HAP-1 (cell line): ENCODE measurements at regions not wholly inside any gene's neighbourhood (a gene's known extent, or its start where the extent isn't known, plus 50 kb on each side); places are given as distances from the start of the nearest gene placed in this dataset.

Experiments used
- DNase-seq, 2 experiments: peaks; one replicate each; pipeline ENCODE4 v3.0.0-alpha.2; 2016 to 2020; ENCODE audit warnings: low spot score in 2 of 2
- H3K27me3 ChIP-seq: fragments of 250-450 bp; sonication (Bioruptor Pico); 2 replicates; pipeline ENCODE4 v1.5.1; 2020; ENCODE audit warnings: low read depth, mild to moderate bottlenecking, moderate library complexity
- H3K36me3 ChIP-seq: fragments of 250-450 bp; sonication (Bioruptor Pico); replicated peaks from 2 replicates; pipeline ENCODE4 v1.5.1; 2020; ENCODE audit warnings: mild to moderate bottlenecking
- H3K4me1 ChIP-seq: fragments of 250-450 bp; sonication (Bioruptor Pico); 2 replicates; pipeline ENCODE4 v1.5.1; 2020; ENCODE audit warnings: mild to moderate bottlenecking
- H3K4me3 ChIP-seq: fragments of 250-450 bp; sonication (Bioruptor Pico); 2 replicates; pipeline ENCODE4 v1.5.1; 2020; ENCODE audit warnings: mild to moderate bottlenecking, moderate library complexity
- H3K9me3 ChIP-seq: fragments of 250-450 bp; sonication (Bioruptor Pico); 2 replicates; pipeline ENCODE4 v1.5.1; 2020; ENCODE audit warnings: mild to moderate bottlenecking, moderate library complexity
- in situ Hi-C: fragments of 300-500 bp; cut with MboI; formaldehyde crosslinking; loops from 3 replicates; pipeline ENCODE4 v1.14.3; 2020; ENCODE audit warnings: low sequenced_read_pairs, inconsistent platforms, mixed read lengths

DNA sequence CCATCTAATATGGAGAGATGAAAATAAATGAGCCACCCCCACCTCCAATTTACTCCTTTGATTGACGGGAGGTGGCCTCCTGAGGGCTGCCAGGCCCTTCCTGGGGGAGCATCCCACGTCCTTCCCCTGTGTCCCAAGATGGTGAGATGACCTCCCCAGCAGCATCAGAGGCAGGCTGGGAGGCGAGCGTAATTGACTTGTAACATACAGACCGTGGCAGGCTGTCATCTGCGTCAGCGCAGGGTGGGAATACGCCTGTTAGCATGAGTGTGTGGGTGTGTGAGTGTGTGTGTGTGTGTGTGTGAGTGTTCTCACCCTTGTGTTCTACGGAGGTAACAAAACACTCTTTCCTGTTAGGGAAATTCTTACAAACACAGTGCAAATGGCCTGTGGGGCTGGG lies 156.9 kb upstream of the CIBAR2 start:
- Histone ChIP-seq H3K4me1 (no peaks in the 10 kb centered on the region), H3K36me3 (no peaks in the 10 kb centered on the region), H3K4me3 (no peak overlapping the region), H3K27me3 (no peaks in the 10 kb centered on the region), H3K9me3 (no peaks in the 10 kb centered on the region)
- in situ Hi-C loops = no loop called here
- DNase-seq = no peak

DNA sequence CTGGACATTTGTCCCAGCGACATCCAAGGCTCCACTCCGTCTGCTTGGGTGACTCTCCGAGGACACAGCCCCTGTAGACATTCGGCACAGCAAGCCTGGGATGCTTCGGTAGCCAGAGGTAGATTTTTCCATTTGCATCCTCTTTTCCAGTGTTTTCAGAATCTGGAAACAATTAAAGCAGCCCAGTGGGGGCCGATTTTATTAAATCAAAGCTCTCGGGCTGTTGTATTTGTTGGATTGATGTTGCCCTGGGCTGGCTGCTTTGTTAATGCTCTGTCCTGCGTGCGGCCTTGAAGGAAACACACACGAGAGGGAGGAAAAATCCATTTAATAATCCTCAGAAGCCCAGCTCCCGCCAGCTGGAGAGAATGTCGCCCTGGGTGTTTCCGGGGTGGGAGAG lies 158.1 kb upstream of the CIBAR2 start:
- no peaks in the 10 kb centered on the region for H3K27me3 ChIP-seq
- no peaks in the 10 kb centered on the region for H3K36me3 ChIP-seq
- in situ Hi-C loops = no loop called here
- no peak for DNase-seq
- no peaks in the 10 kb centered on the region for H3K4me1 ChIP-seq
- no peaks in the 10 kb centered on the region for H3K9me3 ChIP-seq
- H3K4me3 ChIP-seq = no peak overlapping the region

DNA sequence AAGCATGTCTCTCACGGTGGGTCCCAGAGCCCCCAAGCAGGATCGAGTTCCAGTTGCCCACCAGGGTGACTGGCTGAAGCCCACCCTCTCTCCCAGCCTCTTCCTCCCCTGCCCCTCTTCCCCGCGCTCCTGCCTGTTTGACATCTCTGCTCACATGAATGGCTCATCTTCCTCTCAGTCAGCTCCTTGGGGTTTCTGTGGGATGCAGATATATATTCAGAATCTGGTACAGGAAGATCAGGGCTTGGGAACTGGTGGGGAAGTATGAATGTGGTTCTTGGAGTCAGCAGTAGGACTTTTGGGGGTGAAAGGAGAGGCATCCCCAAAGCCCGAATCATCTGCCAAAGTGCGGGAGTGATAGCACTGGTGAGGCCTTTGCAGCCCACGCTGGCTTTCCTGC lies 158.9 kb upstream of the CIBAR2 start:
- Histone ChIP-seq H3K4me3 (no peak overlapping the region), H3K4me1 (no peaks in the 10 kb centered on the region), H3K36me3 (no peaks in the 10 kb centered on the region), H3K9me3 (no peaks in the 10 kb centered on the region), H3K27me3 (no peaks in the 10 kb centered on the region)
- in situ Hi-C loops = no loop called here
- no peak for DNase-seq

DNA sequence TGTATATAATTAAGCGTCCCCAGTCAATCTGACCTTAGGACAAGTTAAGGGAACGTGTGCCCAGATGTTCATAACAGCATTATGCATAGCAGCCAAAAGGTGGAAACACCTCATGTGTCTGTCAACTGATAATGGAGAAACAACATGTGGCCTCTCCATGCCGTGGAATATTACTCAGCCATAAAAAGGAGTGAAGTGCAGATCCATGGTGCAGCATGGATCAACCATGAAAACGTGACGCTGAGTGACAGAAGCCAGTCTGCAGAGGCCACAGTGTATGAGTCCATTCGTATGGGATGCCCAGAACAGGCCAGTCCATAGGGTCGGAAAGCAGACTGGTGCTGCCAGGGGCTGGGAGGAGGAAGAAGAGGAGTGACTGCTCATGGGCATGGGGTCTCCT lies 161.0 kb upstream of the CIBAR2 start:
- Histone ChIP-seq H3K4me3 (no peak overlapping the region), H3K36me3 (no peaks in the 10 kb centered on the region), H3K9me3 (no peaks in the 10 kb centered on the region), H3K27me3 (no peaks in the 10 kb centered on the region), H3K4me1 (no peaks in the 10 kb centered on the region)
- DNase-seq = no peak
- in situ Hi-C loops = no loop called here

DNA sequence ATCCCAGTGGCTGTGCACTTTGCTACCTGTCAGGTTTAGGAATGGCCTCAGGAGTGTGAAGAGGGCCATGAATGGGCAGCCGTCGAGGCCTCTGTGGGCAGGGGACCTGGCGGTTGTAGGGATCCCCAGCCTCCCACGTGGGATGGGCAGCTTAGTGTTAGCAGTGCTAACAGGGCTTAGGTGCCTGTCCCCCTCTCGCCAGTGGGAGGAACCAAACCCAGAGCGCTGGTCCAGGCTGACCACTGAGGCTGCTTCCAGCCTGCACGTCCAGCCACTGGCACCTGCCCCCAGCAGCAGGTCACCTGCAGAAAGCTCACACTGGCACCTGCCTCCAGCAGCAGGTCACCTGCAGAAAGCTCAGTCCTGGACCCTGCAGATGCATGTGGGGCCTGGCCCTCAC lies 162.2 kb upstream of the CIBAR2 start:
- in situ Hi-C loops = no loop called here
- Histone ChIP-seq H3K4me3 (no peak overlapping the region), H3K4me1 (no peaks in the 10 kb centered on the region), H3K36me3 (no peaks in the 10 kb centered on the region), H3K27me3 (no peaks in the 10 kb centered on the region), H3K9me3 (no peaks in the 10 kb centered on the region)
- DNase-seq = no peak

DNA sequence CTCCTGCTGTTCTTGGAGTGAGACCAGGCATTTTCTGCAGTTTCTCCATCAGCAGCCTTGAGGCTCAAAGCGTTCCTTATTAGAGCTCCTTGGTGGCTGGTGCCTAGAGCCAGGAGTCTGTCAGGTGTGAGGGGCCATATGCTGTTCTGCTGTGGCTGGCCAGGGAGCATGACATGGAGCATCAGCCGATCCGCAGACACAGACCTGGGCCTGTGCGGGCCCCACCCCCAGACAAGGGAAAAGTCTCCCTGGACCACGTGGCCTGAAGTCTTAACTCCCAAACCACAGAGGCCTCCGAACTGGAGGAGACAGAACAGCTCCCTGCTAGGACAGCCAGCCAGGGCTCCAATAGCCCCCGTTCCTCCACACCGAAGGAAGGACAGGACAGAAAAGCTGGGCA lies 162.7 kb upstream of the CIBAR2 start:
- Histone ChIP-seq H3K9me3 (no peaks in the 10 kb centered on the region), H3K36me3 (no peaks in the 10 kb centered on the region), H3K4me3 (no peak overlapping the region), H3K4me1 (no peaks in the 10 kb centered on the region), H3K27me3 (no peaks in the 10 kb centered on the region)
- no peak for DNase-seq
- in situ Hi-C loops = no loop called here

DNA sequence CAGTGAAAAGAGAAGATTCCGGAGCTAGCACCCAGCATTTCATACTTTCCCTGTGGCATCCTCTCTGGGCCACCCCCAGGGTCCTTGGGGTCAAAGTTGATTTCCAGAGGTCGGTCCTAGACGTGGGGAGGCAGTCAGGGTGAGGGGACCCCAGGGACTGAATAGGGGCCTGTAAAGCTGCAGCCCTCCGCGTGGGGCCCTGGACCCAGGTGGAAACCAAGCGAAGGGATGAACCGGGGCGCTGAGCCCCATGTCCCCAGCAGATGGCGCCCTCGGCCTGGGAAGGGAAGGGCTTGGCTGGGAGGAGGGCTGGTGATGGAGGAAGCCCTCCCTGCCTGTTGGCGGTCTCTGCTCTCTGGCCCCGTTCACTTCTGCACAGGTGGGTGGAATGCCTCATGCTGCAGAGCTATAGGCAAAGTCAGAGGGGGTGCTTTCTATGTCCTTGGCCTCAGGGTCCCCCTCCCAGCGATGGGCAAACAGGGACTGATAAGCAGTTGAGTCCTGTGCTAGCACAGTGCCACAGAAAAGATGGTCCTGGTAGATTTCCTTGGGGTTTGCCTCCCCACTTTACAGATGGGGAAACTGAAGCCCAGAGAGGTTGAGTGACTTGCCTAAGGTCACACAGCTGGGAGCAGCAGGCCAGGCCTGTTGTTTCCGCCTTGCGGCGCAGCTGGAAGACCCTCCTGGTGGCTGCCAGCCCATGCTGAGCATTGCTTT lies 163.4 kb upstream of the CIBAR2 start:
- peak; percentile 48 to 88 for DNase-seq
- no peaks in the 10 kb centered on the region for H3K27me3 ChIP-seq
- no peaks in the 10 kb centered on the region for H3K36me3 ChIP-seq
- no peaks in the 10 kb centered on the region for H3K4me1 ChIP-seq
- H3K9me3 ChIP-seq = no peaks in the 10 kb centered on the region
- H3K4me3 ChIP-seq = no peak overlapping the region
- in situ Hi-C loops = no loop called here

DNA sequence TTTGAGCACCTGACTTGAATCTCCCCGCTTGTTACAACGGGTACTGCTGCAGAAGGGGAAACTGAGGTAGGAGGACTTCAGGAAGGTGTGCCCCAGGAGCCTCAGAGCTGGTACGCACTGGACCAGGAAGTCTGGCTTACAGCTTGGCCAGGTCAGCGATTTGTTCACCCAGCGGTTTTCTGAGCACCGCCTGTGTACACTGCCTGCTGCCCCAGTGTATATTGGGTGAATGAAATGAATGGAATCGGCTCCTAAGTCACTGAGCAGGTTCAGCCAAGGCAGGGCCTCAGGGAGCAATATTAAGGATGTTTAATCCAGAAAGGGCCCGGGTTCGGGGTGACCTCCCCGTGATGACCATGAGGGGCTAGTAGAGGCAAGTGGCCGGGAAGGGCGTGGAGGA lies 164.0 kb upstream of the CIBAR2 start:
- Histone ChIP-seq H3K4me1 (no peaks in the 10 kb centered on the region), H3K27me3 (no peaks in the 10 kb centered on the region)

DNA sequence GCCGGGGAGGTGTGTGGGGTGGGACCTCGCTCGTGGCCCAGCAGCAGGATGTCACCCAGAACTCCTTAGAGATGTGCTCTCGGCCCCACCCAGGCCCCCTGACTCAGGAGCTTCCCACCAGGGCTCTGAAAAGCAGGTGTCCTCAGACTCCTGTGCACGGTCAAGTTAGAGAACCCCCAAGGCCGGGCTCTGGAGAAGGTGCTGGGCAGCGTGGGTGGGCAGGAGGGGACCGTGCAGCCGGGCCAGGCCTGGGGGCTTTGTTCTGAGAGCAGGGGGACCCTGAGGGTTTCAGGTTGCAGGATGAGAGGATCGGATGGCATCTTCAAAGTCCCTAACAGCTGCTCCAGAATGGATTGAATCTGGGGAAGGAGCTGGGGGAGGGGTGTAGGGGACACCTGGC lies 164.4 kb upstream of the CIBAR2 start:
- no peaks in the 10 kb centered on the region for H3K9me3 ChIP-seq
- H3K27me3 ChIP-seq = no peaks in the 10 kb centered on the region
- H3K36me3 ChIP-seq = no peaks in the 10 kb centered on the region
- no peaks in the 10 kb centered on the region for H3K4me1 ChIP-seq
- in situ Hi-C loops = no loop called here
- no peak overlapping the region for H3K4me3 ChIP-seq
- no peak for DNase-seq

More for the DNA sequence above, 164.0 kb upstream of the CIBAR2 start:
- H3K9me3 ChIP-seq = no peaks in the 10 kb centered on the region
- DNase-seq = no peak
- no peak overlapping the region for H3K4me3 ChIP-seq
- in situ Hi-C loops = no loop called here
- no peaks in the 10 kb centered on the region for H3K36me3 ChIP-seq

DNA sequence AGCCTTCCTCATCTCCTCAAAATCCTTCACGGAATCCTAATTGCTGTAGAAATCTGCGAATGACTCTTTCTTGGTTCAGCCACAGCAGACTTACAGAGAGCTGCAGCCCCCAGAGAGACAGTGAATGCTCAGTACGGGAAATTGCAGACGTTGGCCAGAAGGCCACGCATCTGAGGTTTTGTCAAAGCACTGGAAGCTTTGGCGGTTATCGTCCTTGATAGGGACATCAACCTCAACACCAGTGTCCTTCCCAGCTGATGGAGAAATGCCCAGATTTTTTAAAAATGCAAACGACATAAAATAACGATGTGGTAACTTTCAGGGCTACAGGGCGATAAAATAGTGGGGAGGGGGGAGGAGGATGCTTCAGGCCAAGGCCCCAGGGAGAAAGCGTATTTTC lies 166.6 kb upstream of the CIBAR2 start:
- no peaks in the 10 kb centered on the region for H3K27me3 ChIP-seq
- in situ Hi-C loops = no loop called here
- no peaks in the 10 kb centered on the region for H3K9me3 ChIP-seq
- H3K4me3 ChIP-seq = no peak overlapping the region
- H3K4me1 ChIP-seq = peaks cover under 1% of the 10 kb centered on the region; the same call in 1 of the 2 replicates
- no peaks in the 10 kb centered on the region for H3K36me3 ChIP-seq
- DNase-seq = no peak

DNA sequence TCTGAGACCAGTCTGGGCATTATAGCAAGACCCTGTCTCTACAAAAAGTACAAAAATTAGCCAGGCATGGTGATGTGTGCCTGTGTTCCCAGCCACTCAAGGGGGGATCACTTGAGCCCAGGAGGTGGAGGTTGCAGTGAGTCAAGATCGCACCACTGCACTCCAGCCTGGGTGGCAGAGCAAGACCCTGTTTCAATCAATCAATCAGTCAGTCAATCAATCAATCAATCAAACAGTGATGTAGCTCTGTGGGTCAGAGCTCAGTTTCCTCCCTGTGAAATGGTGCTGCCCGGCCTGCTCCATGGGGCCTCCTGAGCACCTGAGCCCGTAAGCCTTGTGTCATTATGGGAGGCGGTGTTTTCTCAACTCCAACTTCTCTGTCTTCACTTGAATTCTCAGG lies 167.1 kb upstream of the CIBAR2 start:
- Histone ChIP-seq H3K9me3 (no peaks in the 10 kb centered on the region), H3K4me3 (no peak overlapping the region), H3K27me3 (no peaks in the 10 kb centered on the region), H3K36me3 (no peaks in the 10 kb centered on the region), H3K4me1 (peaks cover 5% of the 10 kb centered on the region; the same call in 1 of the 2 replicates)
- DNase-seq = no peak
- in situ Hi-C loops = no loop called here

DNA sequence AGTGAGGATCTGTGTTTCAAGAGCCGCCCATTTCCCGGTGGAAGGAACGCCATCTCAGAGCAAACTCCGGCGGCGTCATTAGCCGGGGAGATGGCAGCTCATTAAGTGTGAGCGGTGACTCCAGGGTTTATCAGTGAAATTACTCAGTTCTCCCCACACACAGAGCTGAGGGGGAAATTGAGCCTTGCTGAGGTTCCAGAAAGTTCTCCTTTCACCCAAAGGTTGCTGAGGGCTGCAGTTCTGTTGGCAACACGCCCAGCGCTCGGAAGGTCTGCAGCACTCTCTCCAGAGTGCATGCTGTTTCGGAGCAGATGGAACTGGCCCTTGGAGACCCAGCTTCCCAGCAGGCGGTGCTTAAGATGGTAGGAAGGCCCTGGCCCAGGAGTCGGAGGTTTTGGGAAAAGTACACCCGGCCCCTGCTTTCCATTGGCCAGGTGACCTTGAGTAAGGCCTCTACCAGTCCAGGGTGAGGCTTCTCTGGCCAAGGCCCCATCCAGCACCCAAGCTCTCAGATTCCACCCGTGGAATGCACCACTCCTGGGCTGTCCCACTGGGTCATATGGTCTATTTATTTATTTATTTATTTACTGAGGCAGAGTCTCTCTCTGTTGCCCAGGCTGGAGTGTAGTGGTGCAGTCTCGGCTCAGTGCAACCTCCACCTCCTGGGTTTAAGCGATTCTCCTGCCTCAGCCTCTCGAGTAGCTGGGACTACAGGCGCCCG lies 167.7 kb upstream of the CIBAR2 start:
- Histone ChIP-seq H3K9me3 (no peaks in the 10 kb centered on the region), H3K4me3 (no peak overlapping the region), H3K4me1 (peaks cover 5% of the 10 kb centered on the region; the same call in 1 of the 2 replicates), H3K36me3 (no peaks in the 10 kb centered on the region), H3K27me3 (no peaks in the 10 kb centered on the region)
- in situ Hi-C loops = no loop called here
- DNase-seq = no peak

DNA sequence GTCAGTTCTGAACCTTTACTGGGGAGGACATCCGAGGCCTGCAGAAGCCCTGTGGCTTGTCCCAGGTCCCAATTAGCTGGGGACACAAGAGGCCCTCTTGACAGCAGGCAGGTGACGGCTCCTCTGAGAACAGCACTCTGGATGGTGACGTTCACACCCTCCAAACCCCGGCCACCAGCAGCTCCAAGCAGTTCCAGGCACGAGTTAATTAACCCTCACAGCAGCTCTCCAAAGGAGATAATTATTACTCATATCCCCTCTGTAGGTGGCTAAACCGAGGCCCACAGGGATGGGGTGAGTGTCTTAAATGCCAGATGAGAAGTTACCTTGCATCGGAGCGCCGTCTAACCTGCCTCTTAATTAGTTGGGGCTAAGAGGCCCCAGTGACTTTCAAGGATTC lies 168.9 kb upstream of the CIBAR2 start:
- DNase-seq = no peak
- H3K36me3 ChIP-seq = no peaks in the 10 kb centered on the region
- in situ Hi-C loops = no loop called here
- H3K9me3 ChIP-seq = no peaks in the 10 kb centered on the region
- no peak overlapping the region for H3K4me3 ChIP-seq
- no peaks in the 10 kb centered on the region for H3K27me3 ChIP-seq
- peaks cover 5% of the 10 kb centered on the region; the same call in 1 of the 2 replicates for H3K4me1 ChIP-seq

DNA sequence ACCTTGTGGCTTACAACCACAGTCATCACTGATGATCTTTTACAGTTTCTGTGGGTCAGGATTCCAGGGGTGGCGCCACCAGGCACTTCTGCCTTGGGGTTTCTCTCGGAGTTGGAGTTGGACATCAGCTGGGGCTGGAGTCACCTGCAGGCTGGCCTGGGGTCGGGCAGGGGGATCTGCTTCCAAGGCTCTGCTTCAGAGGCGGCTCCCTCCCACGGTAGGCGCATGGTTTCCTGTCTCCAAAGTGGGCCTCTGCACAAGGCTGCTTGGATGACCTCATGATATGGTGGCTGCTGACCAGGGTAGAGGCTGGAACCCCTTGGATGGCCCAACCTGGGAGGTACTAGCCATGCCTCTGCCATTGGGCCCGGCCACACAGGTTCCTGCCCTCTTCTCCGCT lies 170.6 kb upstream of the CIBAR2 start:
- Histone ChIP-seq H3K27me3 (no peaks in the 10 kb centered on the region), H3K9me3 (no peaks in the 10 kb centered on the region), H3K4me1 (peaks cover 5% of the 10 kb centered on the region; the same call in 1 of the 2 replicates), H3K4me3 (no peak overlapping the region), H3K36me3 (no peaks in the 10 kb centered on the region)
- in situ Hi-C loops = no loop called here
- no peak for DNase-seq
